COR-L47 (cell line): ENCODE measurements at regions not wholly inside any gene's neighbourhood (a gene's known extent, or its start where the extent isn't known, plus 50 kb on each side); places are given as distances from the start of the nearest gene placed in this dataset.
A peak's percentile ranks its signal among the peaks of the same experiment; 100 is the strongest.
"Not testable (repeated sequence)": the region's sequence is repeated elsewhere in the genome, so short reads cannot be mapped to it uniquely, and the experiment has no call there.

ENCODE experiments used
- DNase-seq: peaks from one replicate; lab custom pipeline; 2025; lab: John Stamatoyannopoulos, UW

GRCh38 chrX:13955975-13956374, 73.7 kb downstream of the GEMIN8 start:
- DNase-seq, result no peak

- DNase-seq, result no peak
Observed at GRCh38 chrX:13955095-13955647, 74.5 kb downstream of the GEMIN8 start.

GRCh38 chrX:13952581-13952980, 77.1 kb downstream of the GEMIN8 start:
- DNase-seq, result no peak

GRCh38 chrX:13946223-13946622, 83.5 kb downstream of the GEMIN8 start:
- not testable (repeated sequence) for DNase-seq

GRCh38 chrX:13945787-13946186, 83.9 kb downstream of the GEMIN8 start:
- DNase-seq, result not testable (repeated sequence)

- no peak for DNase-seq
Observed at GRCh38 chrX:13940671-13941070, 89.0 kb downstream of the GEMIN8 start.

- no peak for DNase-seq
Observed at GRCh38 chrX:13939741-13940597, 89.7 kb downstream of the GEMIN8 start.

GRCh38 chrX:13938829-13939530, 90.7 kb downstream of the GEMIN8 start:
- no peak for DNase-seq

GRCh38 chrX:13938051-13938828, 91.5 kb downstream of the GEMIN8 start:
- peak; percentile 40 for DNase-seq

- peak; percentile 15 for DNase-seq
Observed at GRCh38 chrX:13937370-13938050, 92.2 kb downstream of the GEMIN8 start.

GRCh38 chrX:13936521-13937225, 93.0 kb downstream of the GEMIN8 start:
- DNase-seq, result no peak

GRCh38 chrX:13934731-13935130, 95.0 kb downstream of the GEMIN8 start:
- no peak for DNase-seq

- DNase-seq, result no peak
Observed at GRCh38 chrX:13933851-13934250, 95.8 kb downstream of the GEMIN8 start.

GRCh38 chrX:13933352-13933751, 96.3 kb downstream of the GEMIN8 start:
- DNase-seq, result no peak

GRCh38 chrX:13932416-13932815, 97.3 kb downstream of the GEMIN8 start:
- DNase-seq, result no peak

GRCh38 chrX:13927175-13927574, 102.5 kb downstream of the GEMIN8 start:
- DNase-seq, result no peak

GRCh38 chrX:13923845-13924244, 105.8 kb downstream of the GEMIN8 start:
- DNase-seq, result peak; percentile 59

GRCh38 chrX:13923289-13923688, 106.4 kb upstream of the GPM6B start:
- no peak for DNase-seq

- no peak for DNase-seq
Observed at GRCh38 chrX:13917507-13917906, 100.6 kb upstream of the GPM6B start.

- DNase-seq, result no peak
Observed at GRCh38 chrX:13911586-13911985, 94.7 kb upstream of the GPM6B start.

- peak; percentile 46 for DNase-seq
Observed at GRCh38 chrX:13906093-13906492, 89.2 kb upstream of the GPM6B start.
